DMS153 (cell line): ENCODE measurements at regions not wholly inside any gene's neighbourhood (a gene's known extent, or its start where the extent isn't known, plus 50 kb on each side); places are given as distances from the start of the nearest gene placed in this dataset.

Experiments used
- DNase-seq: peaks from one replicate; lab custom pipeline; 2025; lab: John Stamatoyannopoulos, UW

- no peak for DNase-seq
Observed at GRCh38 chr5:8322484-8322883, 453.5 kb downstream of the MTRR start.

- DNase-seq: no peak
Observed at GRCh38 chr5:8327016-8327415, 458.1 kb downstream of the MTRR start.

- no peak for DNase-seq
Observed at GRCh38 chr5:8329773-8330172, 460.8 kb downstream of the MTRR start.

- DNase-seq: no peak
Observed at GRCh38 chr5:8332666-8333445, 463.9 kb downstream of the MTRR start.

- DNase-seq: no peak
Observed at GRCh38 chr5:8333485-8333884, 464.5 kb downstream of the MTRR start.

- no peak for DNase-seq
Observed at GRCh38 chr5:8333977-8334376, 465.0 kb downstream of the MTRR start.

- DNase-seq: no peak
Observed at GRCh38 chr5:8340261-8340660, 471.3 kb downstream of the MTRR start.

GRCh38 chr5:8340739-8341344 is 471.9 kb downstream of the MTRR start:
- DNase-seq: no peak

- DNase-seq: no peak
Observed at GRCh38 chr5:8341406-8341805, 472.5 kb downstream of the MTRR start.

GRCh38 chr5:8347984-8348383 is 479.0 kb downstream of the MTRR start:
- no peak for DNase-seq

- DNase-seq: no peak
Observed at GRCh38 chr5:8349855-8350254, 480.9 kb downstream of the MTRR start.

GRCh38 chr5:8350644-8351339 is 481.8 kb downstream of the MTRR start:
- DNase-seq: no peak

GRCh38 chr5:8355981-8356380 is 487.0 kb downstream of the MTRR start:
- DNase-seq: no peak

GRCh38 chr5:8360012-8360411 is 491.1 kb downstream of the MTRR start:
- no peak for DNase-seq

- DNase-seq: no peak
Observed at GRCh38 chr5:8362495-8362894, 493.5 kb downstream of the MTRR start.

- no peak for DNase-seq
Observed at GRCh38 chr5:8363138-8363537, 494.2 kb downstream of the MTRR start.

- no peak for DNase-seq
Observed at GRCh38 chr5:8366266-8366665, 497.3 kb downstream of the MTRR start.

GRCh38 chr5:8376478-8376877 is 507.5 kb downstream of the MTRR start:
- no peak for DNase-seq

GRCh38 chr5:8381972-8382371 is 513.0 kb downstream of the MTRR start:
- DNase-seq: no peak

GRCh38 chr5:8382456-8382855 is 513.5 kb downstream of the MTRR start:
- DNase-seq: no peak

GRCh38 chr5:8383616-8384015 is 514.7 kb downstream of the MTRR start:
- DNase-seq: no peak

- DNase-seq: peak; percentile 85
Observed at GRCh38 chr5:8386719-8387288, 517.9 kb downstream of the MTRR start.

- no peak for DNase-seq
Observed at GRCh38 chr5:8391911-8392310, 523.0 kb downstream of the MTRR start.
